Loucy (cell line): ENCODE measurements at regions not wholly inside any gene's neighbourhood (a gene's known extent, or its start where the extent isn't known, plus 50 kb on each side); places are given as distances from the start of the nearest gene placed in this dataset.

Experiments
- CTCF ChIP-seq: fragments of 200-600 bp; sonication (generic); conservative IDR thresholded peaks from 2 replicates; pipeline ENCODE4 v1.5.1; 2014; ENCODE audit warnings: mild to moderate bottlenecking, antibody characterized with exemption, low read length
- EZH2phosphoT487 ChIP-seq: fragments of 200-600 bp; IDR thresholded peaks from 2 replicates; pipeline ENCODE4 v1.6.1; 2018; ENCODE audit warnings: antibody characterized with exemption, mild to moderate bottlenecking, moderate library complexity, borderline replicate concordance

- TF ChIP-seq CTCF (no peak), EZH2phosphoT487 (no peak)
Observed at GRCh38 chr3:18016366-18016765, 273.9 kb upstream of the TBC1D5 start.
